ENCODE measurements at regions not wholly inside any gene's neighbourhood (a gene's known extent, or its start where the extent isn't known, plus 50 kb on each side); places are given as distances from the start of the nearest gene placed in this dataset.

- H3K4me3 ChIP-seq (ENCODE audit: low read length), result no peak overlapping the region
- H3K27ac ChIP-seq (ENCODE audit: low read length), result no peak overlapping the region
- H3K4me1 Mint-ChIP-seq, result no peaks in the 10 kb centered on the region
- H3K27me3 Mint-ChIP-seq (ENCODE audit: low read depth in 2 of 2), result no peaks in the 10 kb centered on the region
- no peak overlapping the region for H3K4me3 Mint-ChIP-seq
- DNase-seq (no peak), ATAC-seq (no peak)
- H3K9me3 ChIP-seq (ENCODE audit: control insufficient read depth, insufficient read depth, low read length), result no peaks in the 10 kb centered on the region
- H3K27ac Mint-ChIP-seq, result no peak overlapping the region
- no peak for TF ChIP-seq CTCF (IDR thresholded peaks at IDR 0.05)
- no peaks in the 10 kb centered on the region for H3K27me3 ChIP-seq (ENCODE audit: control insufficient read depth, insufficient read depth, low read length)
- 91% methylated on average over 3 of the region's 3 CpGs for WGBS (ENCODE audit: insufficient coverage)
- intact Hi-C loops (cut with micrococcal nuclease), result no loop called here
- H3K9me3 Mint-ChIP-seq, result no peaks in the 10 kb centered on the region
- no peaks in the 10 kb centered on the region for H3K4me1 ChIP-seq (ENCODE audit: control insufficient read depth, insufficient read depth, low read length)
- H3K36me3 Mint-ChIP-seq, result no peaks in the 10 kb centered on the region
- H3K36me3 ChIP-seq (ENCODE audit: control insufficient read depth, insufficient read depth, low read length), result no peaks in the 10 kb centered on the region
Observed at GRCh38 chr2:212898011-212898410, 253.4 kb downstream of the IKZF2 start.

- no peaks in the 10 kb centered on the region for H3K9me3 Mint-ChIP-seq
- no peak overlapping the region for H3K4me3 ChIP-seq (ENCODE audit: low read length)
- H3K27ac ChIP-seq (ENCODE audit: low read length), result no peak overlapping the region
- no peaks in the 10 kb centered on the region for H3K36me3 Mint-ChIP-seq
- no peak for TF ChIP-seq CTCF (IDR thresholded peaks at IDR 0.05)
- WGBS (ENCODE audit: insufficient coverage), result no CpG with 5 or more reads among the region's 1 CpG
- H3K27ac Mint-ChIP-seq, result no peak overlapping the region
- intact Hi-C loops (cut with micrococcal nuclease), result no loop called here
- H3K4me3 Mint-ChIP-seq, result no peak overlapping the region
- H3K36me3 ChIP-seq (ENCODE audit: control insufficient read depth, insufficient read depth, low read length), result no peaks in the 10 kb centered on the region
- H3K9me3 ChIP-seq (ENCODE audit: control insufficient read depth, insufficient read depth, low read length), result no peaks in the 10 kb centered on the region
- H3K4me1 Mint-ChIP-seq, result peaks cover 3% of the 10 kb centered on the region in 2 donors
- DNase-seq (no peak), ATAC-seq (no peak)
- no peaks in the 10 kb centered on the region for H3K4me1 ChIP-seq (ENCODE audit: control insufficient read depth, insufficient read depth, low read length)
- no peaks in the 10 kb centered on the region for H3K27me3 ChIP-seq (ENCODE audit: control insufficient read depth, insufficient read depth, low read length)
- no peaks in the 10 kb centered on the region for H3K27me3 Mint-ChIP-seq (ENCODE audit: low read depth in 2 of 2)
Observed at GRCh38 chr2:212897296-212897695, 254.1 kb downstream of the IKZF2 start.

GRCh38 chr2:212894026-212894425, 257.4 kb downstream of the IKZF2 start:
- H3K9me3 ChIP-seq (ENCODE audit: control insufficient read depth, insufficient read depth, low read length), result no peaks in the 10 kb centered on the region
- no peak overlapping the region for H3K4me3 ChIP-seq (ENCODE audit: low read length)
- no peaks in the 10 kb centered on the region for H3K36me3 Mint-ChIP-seq
- H3K27me3 Mint-ChIP-seq (ENCODE audit: low read depth in 2 of 2), result no peaks in the 10 kb centered on the region
- peaks cover 11 to 17% of the 10 kb centered on the region in 2 donors for H3K4me1 Mint-ChIP-seq
- H3K4me3 Mint-ChIP-seq, result no peak overlapping the region
- DNase-seq (no peak), ATAC-seq (no peak)
- H3K36me3 ChIP-seq (ENCODE audit: control insufficient read depth, insufficient read depth, low read length), result no peaks in the 10 kb centered on the region
- H3K4me1 ChIP-seq (ENCODE audit: control insufficient read depth, insufficient read depth, low read length), result no peaks in the 10 kb centered on the region
- no peaks in the 10 kb centered on the region for H3K27me3 ChIP-seq (ENCODE audit: control insufficient read depth, insufficient read depth, low read length)
- no peak overlapping the region for H3K27ac Mint-ChIP-seq
- H3K9me3 Mint-ChIP-seq, result no peaks in the 10 kb centered on the region
- 80% methylated on average over 1 of the region's 1 CpG for WGBS (ENCODE audit: insufficient coverage)
- H3K27ac ChIP-seq (ENCODE audit: low read length), result no peak overlapping the region
- intact Hi-C loops (cut with micrococcal nuclease), result no loop called here
- TF ChIP-seq CTCF (IDR thresholded peaks at IDR 0.05), result no peak

GRCh38 chr2:212893216-212893615, 258.2 kb downstream of the IKZF2 start:
- TF ChIP-seq CTCF (IDR thresholded peaks at IDR 0.05), result no peak
- H3K4me3 Mint-ChIP-seq, result no peak overlapping the region
- Histone ChIP-seq H3K27me3 (ENCODE audit: control insufficient read depth, insufficient read depth, low read length) (no peaks in the 10 kb centered on the region), H3K9me3 (ENCODE audit: control insufficient read depth, insufficient read depth, low read length) (no peaks in the 10 kb centered on the region), H3K36me3 (ENCODE audit: control insufficient read depth, insufficient read depth, low read length) (no peaks in the 10 kb centered on the region), H3K27ac (ENCODE audit: low read length) (no peak overlapping the region), H3K4me1 (ENCODE audit: control insufficient read depth, insufficient read depth, low read length) (no peaks in the 10 kb centered on the region), H3K4me3 (ENCODE audit: low read length) (no peak overlapping the region)
- 92% methylated on average over 3 of the region's 3 CpGs for WGBS (ENCODE audit: insufficient coverage)
- H3K4me1 Mint-ChIP-seq, result peaks cover 11 to 17% of the 10 kb centered on the region in 2 donors
- no peaks in the 10 kb centered on the region for H3K27me3 Mint-ChIP-seq (ENCODE audit: low read depth in 2 of 2)
- no peaks in the 10 kb centered on the region for H3K36me3 Mint-ChIP-seq
- DNase-seq (no peak), ATAC-seq (no peak)
- intact Hi-C loops (cut with micrococcal nuclease), result no loop called here
- H3K27ac Mint-ChIP-seq, result no peak overlapping the region
- no peaks in the 10 kb centered on the region for H3K9me3 Mint-ChIP-seq

Data from natural killer cell (primary cell).